Uterus (tissue), 3 donors: ENCODE measurements at regions not wholly inside any gene's neighbourhood (a gene's known extent, or its start where the extent isn't known, plus 50 kb on each side); places are given as distances from the start of the nearest gene placed in this dataset.

ENCODE experiments used
- DNase-seq, 2 donors: peaks; one replicate each; pipeline ENCODE4 v3.0.0-alpha.2; 2019 to 2020
- H3K27ac ChIP-seq, 2 donors: fragments of 200-600 bp; sonication (generic); 1 replicate in 1 of 2; 2 replicates in 1 of 2; pipeline ENCODE4 v1.5.1; 2016 to 2018
- H3K27me3 ChIP-seq, 2 donors: fragments of 200-600 bp; sonication (generic); one replicate each; pipeline ENCODE4 v1.5.1; 2018 to 2019; ENCODE audit warnings: control low read depth in 1 of 2
- H3K36me3 ChIP-seq, 2 donors: fragments of 200-600 bp; sonication (generic); one replicate each; pipeline ENCODE4 v1.5.1; 2019; ENCODE audit warnings: control low read depth in 1 of 2
- H3K4me1 ChIP-seq, 2 donors: fragments of 200-600 bp; sonication (generic); one replicate each; pipeline ENCODE4 v1.5.1; 2018 to 2019; ENCODE audit warnings: control low read depth in 1 of 2
- H3K4me3 ChIP-seq, 2 donors: fragments of 200-600 bp; sonication (generic); 1 replicate in 1 of 2; 2 replicates in 1 of 2; pipeline ENCODE4 v1.5.1; 2018 to 2019; ENCODE audit warnings: mild to moderate bottlenecking in 1 of 2
- H3K9me3 ChIP-seq, 2 donors: fragments of 200-600 bp; sonication (generic); one replicate each; pipeline ENCODE4 v1.5.1; 2019; ENCODE audit warnings: control low read depth in 1 of 2
- CTCF ChIP-seq, 4 experiments: fragments of 200-600 bp in 2 of 4; fragments of 450-650 bp in 2 of 4; sonication (generic) in 2 of 4; IDR thresholded peaks; one replicate each; pipeline ENCODE4 v1.5.1; 2016 to 2019; ENCODE audit warnings: antibody characterized with exemption in 4 of 4, mild to moderate bottlenecking in 2 of 4, moderate library complexity in 1 of 4
- POLR2A ChIP-seq, 2 donors: fragments of 450-650 bp; IDR thresholded peaks; one replicate each; pipeline ENCODE4 v1.6.1; 2016; ENCODE audit warnings: antibody characterized with exemption in 2 of 2, mild to moderate bottlenecking in 1 of 2, moderate library complexity in 1 of 2
- intact Hi-C: fragments of 100-400 bp; cut with DNase I; formaldehyde crosslinking; loops from one replicate; pipeline ENCODE4 v1.15.1; 2023; ENCODE audit warnings: low total_unique reads
- donor health status: DM: yes; HTN: yes; CAD: no.

GRCh38 chr2:83471655-83472054 lies 987.4 kb downstream of the SUCLG1 start:
- Histone ChIP-seq H3K4me3 (no peak overlapping the region), H3K27me3 (no peaks in the 10 kb centered on the region), H3K4me1 (no peaks in the 10 kb centered on the region), H3K27ac (no peak overlapping the region), H3K9me3 (no peaks in the 10 kb centered on the region), H3K36me3 (no peaks in the 10 kb centered on the region)
- DNase-seq = no peak
- intact Hi-C loops = no loop called here
- no peak for TF ChIP-seq CTCF (IDR thresholded peaks at IDR 0.05)
- no peak for TF ChIP-seq POLR2A (IDR thresholded peaks at IDR 0.05)

GRCh38 chr2:83470928-83471327 lies 988.2 kb downstream of the SUCLG1 start:
- Histone ChIP-seq H3K4me3 (no peak overlapping the region), H3K36me3 (no peaks in the 10 kb centered on the region), H3K27ac (no peak overlapping the region), H3K4me1 (no peaks in the 10 kb centered on the region), H3K27me3 (no peaks in the 10 kb centered on the region), H3K9me3 (no peaks in the 10 kb centered on the region)
- intact Hi-C loops = no loop called here
- DNase-seq = no peak
- no peak for TF ChIP-seq CTCF (IDR thresholded peaks at IDR 0.05)
- no peak for TF ChIP-seq POLR2A (IDR thresholded peaks at IDR 0.05)

GRCh38 chr2:83464444-83464843 lies 994.6 kb downstream of the SUCLG1 start:
- no peak overlapping the region for H3K27ac ChIP-seq
- H3K36me3 ChIP-seq = no peaks in the 10 kb centered on the region
- DNase-seq = no peak

GRCh38 chr2:83462881-83463280 lies 996.2 kb downstream of the SUCLG1 start:
- TF ChIP-seq POLR2A (IDR thresholded peaks at IDR 0.05) = no peak
- no peak for TF ChIP-seq CTCF (IDR thresholded peaks at IDR 0.05)
- no peaks in the 10 kb centered on the region for H3K27me3 ChIP-seq
- no peak for DNase-seq
- intact Hi-C loops = no loop called here
- H3K27ac ChIP-seq = no peak overlapping the region
- peaks cover 0 to 3% of the 10 kb centered on the region in 2 donors for H3K9me3 ChIP-seq
- H3K4me1 ChIP-seq = no peaks in the 10 kb centered on the region
- H3K4me3 ChIP-seq = no peak overlapping the region
- no peaks in the 10 kb centered on the region for H3K36me3 ChIP-seq

More at GRCh38 chr2:83464444-83464843, 994.6 kb downstream of the SUCLG1 start:
- no peak for TF ChIP-seq POLR2A (IDR thresholded peaks at IDR 0.05)
- TF ChIP-seq CTCF (IDR thresholded peaks at IDR 0.05) = no peak
- Histone ChIP-seq H3K4me1 (no peaks in the 10 kb centered on the region), H3K27me3 (no peaks in the 10 kb centered on the region), H3K9me3 (peaks cover 0 to 3% of the 10 kb centered on the region in 2 donors), H3K4me3 (no peak overlapping the region)
- intact Hi-C loops = no loop called here

- H3K27me3 ChIP-seq = no peaks in the 10 kb centered on the region
- no peak overlapping the region for H3K27ac ChIP-seq
- H3K9me3 ChIP-seq = peaks cover 0 to 3% of the 10 kb centered on the region in 2 donors
- H3K4me1 ChIP-seq = no peaks in the 10 kb centered on the region
- H3K36me3 ChIP-seq = no peaks in the 10 kb centered on the region
- DNase-seq = no peak
- no peak overlapping the region for H3K4me3 ChIP-seq
- intact Hi-C loops = no loop called here
- TF ChIP-seq CTCF (IDR thresholded peaks at IDR 0.05) (no peak), POLR2A (IDR thresholded peaks at IDR 0.05) (no peak)
Observed at GRCh38 chr2:83461135-83461534, 997.9 kb downstream of the SUCLG1 start.
